GM19397 (cell line): ENCODE measurements at regions not wholly inside any gene's neighbourhood (a gene's known extent, or its start where the extent isn't known, plus 50 kb on each side); places are given as distances from the start of the nearest gene placed in this dataset.
A peak's percentile ranks its signal among the peaks of the same experiment; 100 is the strongest.

ENCODE experiments used
- ATAC-seq: cut with Tn5 transposase; IDR thresholded peaks from one replicate; pipeline ENCODE4 v1.9.1; 2021; ENCODE audit warnings: mild to moderate bottlenecking, moderate library complexity; ENCODE audit not compliant: unreplicated experiment

DNA sequence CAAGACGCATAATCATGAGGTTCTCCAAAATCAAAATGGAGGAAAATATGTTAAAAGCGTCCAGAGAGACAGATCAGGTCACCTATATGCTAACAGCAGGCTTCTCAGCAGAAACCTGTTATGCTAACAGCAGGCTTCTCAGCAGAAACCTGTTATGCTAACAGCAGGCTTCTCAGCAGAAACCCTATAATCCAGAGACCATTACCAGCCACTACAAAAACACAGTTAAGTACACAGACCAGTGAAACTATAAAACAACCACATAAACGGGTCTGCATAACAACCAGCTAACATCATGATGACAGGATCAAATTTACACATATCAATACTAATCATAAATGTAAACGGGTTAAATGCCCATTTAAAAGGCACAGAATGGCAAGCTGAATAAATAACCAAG is 1548.4 kb upstream of the TMEFF2 start:
- no peak for ATAC-seq

DNA sequence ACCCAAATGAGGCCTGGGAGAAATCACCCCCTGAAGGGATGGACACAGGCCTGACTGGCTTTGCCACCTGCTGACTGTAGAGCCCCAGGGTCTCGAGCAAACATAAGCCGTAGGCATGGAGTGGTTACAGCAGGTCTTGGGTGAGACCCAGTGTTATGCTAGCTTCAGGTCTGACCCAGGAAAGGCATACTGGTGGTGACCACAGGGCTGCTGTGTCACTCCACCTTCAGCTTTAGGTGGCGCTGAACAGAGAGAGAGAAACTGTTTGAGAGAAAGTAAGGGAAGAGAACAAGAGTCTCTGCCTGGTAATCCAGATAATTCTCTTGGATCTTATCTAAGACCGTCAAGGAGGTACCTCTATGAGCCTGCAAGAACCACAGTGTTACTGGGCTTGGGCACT is 1544.2 kb upstream of the TMEFF2 start:
- no peak for ATAC-seq

DNA sequence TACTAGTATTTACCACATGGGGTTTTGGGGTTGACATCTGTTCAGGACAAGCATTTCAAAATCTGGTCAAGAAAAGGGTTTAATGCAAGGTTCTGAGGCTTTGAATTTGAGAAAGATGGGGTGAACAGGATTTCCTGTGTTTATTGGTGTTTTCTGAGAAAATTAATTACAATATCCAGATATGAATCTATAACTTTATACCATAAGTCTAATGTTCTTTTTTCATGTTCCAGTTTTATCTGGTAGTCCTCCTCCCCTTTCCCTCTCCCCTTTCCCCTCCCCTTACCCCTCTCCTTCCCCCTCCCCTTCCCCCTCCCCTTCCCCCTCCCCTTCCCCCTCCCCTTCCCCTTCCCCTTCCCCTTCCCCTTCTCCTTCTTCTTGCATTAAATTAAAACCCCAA is 1518.2 kb upstream of the TMEFF2 start:
- no peak for ATAC-seq

DNA sequence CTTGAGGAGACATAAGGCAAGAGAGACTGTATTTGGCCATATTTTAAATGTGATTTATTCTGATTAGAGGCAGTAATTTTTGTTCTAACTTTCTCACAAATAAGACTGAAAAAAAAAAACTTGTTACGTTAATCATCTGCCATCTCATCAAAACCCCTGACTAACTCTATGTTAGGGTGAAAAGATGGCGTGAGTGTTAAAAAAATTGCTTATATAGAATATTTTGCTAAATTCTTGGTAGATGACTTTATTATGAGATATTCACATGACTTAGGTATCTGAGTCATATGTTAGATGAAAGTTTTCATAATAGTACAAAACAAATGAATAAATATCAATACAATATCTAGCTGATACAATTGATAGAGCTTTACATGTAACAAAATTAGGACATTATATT is 1508.7 kb upstream of the TMEFF2 start:
- ATAC-seq = no peak

DNA sequence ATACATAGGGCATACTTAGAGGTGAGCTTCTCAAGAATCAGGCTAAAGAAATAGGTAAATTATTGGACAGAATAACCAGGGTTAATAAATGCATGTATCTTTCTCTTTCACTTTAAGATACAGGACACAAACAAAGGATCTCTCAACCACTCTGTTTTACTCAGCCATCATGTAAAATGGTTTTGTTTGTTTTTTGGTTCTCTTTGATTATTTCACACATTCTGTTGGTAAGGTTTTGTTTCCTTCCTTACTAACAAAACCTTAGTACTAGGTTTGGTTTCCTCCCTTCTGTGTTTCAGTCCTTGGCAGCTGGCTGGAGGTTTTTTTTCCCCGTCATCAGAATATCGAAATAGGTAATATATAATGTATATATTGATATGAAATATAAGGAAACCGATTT is 1506.8 kb upstream of the TMEFF2 start:
- no peak for ATAC-seq

DNA sequence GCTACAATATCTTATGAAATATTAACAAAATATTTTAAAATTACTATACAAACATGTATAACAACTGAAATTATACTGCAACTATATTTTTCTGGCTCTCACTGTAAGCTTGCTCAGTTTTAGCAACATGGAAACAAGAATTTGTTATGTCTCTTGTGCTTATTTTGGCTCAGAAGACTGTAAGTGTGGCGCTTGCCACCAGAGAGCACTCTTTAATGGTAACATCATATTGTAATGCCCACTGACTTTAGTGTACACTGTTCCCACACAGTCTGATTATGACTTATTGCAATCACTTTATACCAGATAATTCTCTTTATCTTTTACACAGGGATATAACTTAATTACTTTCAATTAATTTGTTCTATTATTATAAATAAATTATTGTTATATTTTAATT is 1500.6 kb upstream of the TMEFF2 start:
- ATAC-seq = no peak

DNA sequence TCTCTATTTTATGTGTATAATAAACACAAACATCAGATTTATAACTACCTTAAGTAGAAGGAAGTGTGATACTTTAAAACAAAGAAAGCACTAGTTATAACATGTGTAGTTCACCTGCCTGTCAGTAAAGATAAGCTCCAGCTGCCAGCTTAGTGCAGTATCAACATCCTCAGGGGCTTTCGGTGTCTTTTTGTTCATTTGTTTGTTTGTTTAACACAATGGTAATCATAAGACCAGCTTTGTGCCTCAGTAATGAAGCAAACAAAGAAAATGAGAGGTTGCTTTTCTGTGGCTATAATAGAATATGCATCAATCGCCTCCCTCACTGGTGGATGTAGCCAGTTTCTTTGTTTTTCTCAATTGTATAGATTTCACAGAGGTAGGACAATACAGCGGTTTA is 1499.0 kb upstream of the TMEFF2 start:
- no peak for ATAC-seq

DNA sequence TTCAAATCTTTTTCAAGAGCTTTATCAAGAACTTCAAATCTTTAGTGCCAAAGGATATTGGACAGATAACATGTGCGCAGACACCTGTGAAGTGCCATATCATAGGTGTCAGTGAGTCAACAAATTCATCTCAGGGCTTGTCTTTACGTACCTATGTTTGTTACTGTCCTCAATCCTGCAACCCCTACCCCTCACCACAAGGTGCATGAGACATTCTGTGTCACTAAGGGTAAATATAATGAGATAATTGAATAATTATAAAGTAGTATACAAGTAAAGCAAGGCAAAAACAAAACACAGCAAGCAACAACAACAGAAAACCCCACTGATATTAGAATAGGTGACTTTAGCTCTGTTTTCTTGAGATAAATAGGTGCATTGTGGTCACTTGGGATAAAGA is 1495.8 kb upstream of the TMEFF2 start:
- no peak for ATAC-seq

DNA sequence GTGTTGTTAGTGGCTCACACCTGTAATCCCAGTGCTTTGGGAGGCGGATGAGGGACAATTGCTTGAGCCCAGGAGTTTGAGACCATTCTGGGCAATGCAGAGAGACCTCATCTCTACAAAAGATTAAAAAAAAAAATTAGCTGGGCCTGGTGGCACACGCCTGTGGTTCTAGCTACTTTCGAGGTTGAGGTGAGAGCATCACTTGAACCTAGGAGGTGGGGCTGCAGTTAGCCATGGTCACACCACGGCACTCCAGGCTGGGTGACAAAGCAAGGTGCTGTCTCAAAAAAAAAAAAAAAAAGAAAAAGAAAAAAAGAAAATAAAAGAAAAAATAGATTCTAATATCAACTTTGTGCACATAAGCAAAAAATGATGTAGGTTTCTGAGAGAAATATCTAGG is 1492.5 kb upstream of the TMEFF2 start:
- no peak for ATAC-seq

DNA sequence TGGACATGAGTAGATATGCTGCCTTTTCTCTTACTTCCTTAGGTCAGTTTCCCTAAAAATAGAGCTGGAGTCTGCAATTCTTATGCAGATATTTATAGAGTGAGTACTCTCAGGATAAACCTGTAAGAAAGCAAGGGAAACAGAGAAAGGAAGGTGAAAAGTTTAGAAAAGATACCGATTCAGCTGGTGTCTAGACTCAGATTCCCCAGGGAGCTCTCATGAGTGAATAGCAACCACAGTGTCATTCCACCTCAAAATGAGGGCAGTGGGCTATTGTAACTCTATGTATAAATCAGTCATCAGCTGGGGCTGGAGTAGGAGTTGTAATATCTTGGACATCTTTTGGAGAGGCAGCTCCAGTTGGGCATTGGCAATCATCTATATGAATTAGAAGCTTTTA is 1485.1 kb upstream of the TMEFF2 start:
- ATAC-seq = no peak

DNA sequence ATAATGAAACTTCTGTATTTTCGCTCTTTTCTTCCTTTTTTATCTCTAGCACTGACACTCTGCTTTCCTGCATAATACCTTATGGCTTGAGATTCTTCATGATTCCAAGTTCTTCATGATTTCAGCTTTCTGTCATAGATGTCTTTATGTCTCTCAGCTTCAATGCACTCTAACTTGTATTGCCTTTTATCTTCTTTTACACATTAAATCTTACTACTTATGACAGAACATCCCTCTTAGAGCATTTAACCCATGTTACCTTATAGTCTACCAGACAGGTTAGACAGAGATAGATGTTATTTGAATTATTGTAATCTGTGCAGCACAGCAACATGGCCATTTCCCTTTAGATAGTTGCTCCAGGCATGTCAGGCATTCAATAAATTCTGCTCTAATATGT is 1475.7 kb upstream of the TMEFF2 start:
- ATAC-seq = no peak

DNA sequence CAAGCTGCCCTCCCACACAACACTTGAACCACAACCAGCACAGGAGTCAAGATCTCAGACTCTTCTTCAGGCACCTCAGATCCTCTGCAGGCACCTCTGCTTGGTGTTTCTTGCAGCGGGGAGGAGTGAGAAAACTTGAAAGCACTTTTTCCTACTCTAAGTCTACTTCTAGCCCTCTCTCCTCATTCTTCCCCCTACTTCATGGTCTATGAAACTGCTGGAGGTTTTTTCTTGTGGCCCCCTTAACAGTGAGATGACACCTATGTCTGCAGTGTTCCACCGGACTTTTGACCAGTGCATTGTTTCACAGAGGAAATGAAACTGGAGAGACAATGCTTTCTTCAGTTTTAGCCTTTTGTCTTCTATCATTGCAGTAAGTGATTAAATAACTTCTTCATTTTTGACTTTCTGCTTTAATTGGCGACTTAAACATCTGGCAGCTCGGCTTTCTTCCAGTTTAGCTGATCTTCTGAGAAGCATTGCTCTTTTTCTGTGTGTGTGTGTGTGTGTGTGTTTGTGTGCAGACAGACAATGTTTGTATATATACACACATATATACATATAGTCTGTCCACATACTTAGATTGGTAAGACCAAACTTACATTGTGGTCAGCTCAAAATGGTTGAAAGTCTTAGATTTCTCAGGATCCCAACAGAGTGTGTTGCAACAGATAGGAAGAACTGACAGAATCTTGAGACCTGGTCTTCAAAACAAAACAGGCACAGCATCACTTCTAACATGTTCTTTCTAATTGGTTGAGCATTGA is 1474.0 kb upstream of the TMEFF2 start:
- ATAC-seq = peak; percentile 74

DNA sequence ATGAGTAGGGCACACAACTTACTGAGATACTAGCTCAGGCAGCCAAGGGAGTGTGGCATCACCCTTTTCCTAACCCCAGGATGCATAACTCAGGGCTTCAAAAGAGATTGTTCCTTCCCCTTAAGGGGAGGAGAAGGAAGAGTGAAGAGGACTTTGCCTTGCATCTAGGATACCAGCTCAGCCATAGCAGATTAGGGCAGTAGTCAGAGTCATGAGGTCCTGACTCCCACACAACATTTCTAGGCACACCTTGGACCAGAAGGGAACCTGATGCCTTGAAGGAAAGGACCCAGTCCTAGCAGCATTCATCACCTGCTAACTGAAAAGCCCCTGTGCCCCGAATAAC is 1433.2 kb upstream of the TMEFF2 start:
- no peak for ATAC-seq

DNA sequence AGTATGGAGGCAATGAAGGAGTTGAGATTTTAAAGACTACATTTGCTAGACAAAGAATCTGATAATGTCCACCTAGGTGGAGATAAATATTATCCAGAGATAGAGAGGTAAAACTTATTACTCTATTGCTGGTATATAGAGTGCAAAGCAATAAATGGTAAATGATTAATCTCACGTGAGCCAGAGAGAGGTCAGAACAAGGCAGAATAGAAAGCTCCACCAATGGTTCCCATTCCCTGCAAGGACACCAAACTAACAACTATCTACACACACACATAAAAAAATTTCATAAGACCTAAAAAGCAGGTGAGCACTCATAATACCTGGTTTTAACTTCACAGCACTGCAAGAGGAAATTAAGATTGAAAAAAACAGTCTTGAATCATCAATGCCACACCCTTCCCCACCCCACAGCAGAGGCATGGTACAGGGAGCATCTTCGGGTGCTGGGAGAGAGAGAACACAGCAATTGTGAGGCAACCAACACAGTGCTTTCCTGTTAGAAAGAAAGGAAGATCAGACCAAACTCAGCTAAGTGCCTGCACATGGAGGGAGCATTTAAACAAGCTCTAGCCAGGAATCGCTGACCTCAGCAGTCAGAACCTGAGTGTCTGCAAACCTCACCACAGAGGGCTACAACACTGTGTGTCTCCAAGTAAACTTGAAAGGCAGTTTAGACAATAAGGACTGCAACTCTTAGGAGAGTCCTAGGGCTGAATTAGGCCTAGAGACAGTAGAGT is 1432.6 kb upstream of the TMEFF2 start:
- no peak for ATAC-seq

DNA sequence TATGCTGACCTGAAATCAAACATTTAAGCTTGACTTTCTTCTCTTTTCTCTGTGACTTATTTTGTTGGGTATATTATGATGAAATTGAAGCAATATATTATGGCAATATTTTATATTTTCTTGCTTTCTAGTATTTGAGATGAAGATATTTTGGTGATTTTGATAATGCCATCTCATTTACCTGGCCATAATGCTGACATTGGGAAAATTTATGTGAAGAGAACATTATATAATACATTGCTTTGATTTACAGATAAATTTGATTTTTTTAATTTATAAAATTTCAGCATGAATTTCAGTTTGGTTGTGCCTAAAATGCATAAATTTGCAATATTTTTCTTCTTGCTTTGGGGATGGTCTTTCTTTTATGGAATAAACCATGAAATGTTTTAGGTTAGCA is 1413.7 kb upstream of the TMEFF2 start:
- ATAC-seq = no peak

DNA sequence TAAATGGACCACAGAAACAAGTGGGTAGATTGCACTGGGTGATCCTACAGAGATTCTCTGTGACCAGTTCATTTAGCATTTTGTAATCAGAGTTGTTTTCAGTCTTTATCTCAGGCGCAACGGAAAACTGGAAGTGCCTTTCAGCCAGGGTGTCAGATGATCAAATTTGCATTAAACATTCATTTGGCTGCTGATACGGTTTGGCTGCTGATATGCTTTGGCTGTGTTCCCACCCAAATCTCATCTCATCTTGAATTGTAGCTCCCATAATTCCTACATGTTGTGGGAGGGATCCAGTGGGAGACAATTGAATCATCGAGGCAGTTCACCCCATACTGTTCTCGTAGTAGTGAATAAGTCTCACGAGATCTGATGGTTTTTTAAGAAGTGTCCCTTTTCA is 1396.1 kb upstream of the TMEFF2 start:
- ATAC-seq = no peak

DNA sequence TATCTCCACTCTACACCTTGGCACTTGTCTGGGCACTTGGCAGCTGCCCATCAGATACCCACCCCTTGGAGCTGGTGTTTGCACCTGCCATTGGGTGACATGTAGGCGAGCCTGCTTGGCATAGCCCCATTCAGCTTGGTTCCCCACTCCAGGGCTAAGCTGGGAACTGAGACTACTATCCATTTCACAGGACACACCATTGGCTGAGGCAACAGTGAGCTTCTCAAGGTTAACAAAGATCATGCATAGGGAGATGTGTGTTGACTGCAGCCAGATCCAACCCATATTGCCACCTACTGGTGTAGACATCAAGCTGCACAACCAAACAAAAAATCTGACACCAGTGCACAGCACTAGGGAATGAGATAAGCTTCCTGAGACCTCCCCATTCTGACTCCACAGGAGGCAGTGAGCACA is 1389.8 kb upstream of the TMEFF2 start:
- ATAC-seq = peak; percentile 88

DNA sequence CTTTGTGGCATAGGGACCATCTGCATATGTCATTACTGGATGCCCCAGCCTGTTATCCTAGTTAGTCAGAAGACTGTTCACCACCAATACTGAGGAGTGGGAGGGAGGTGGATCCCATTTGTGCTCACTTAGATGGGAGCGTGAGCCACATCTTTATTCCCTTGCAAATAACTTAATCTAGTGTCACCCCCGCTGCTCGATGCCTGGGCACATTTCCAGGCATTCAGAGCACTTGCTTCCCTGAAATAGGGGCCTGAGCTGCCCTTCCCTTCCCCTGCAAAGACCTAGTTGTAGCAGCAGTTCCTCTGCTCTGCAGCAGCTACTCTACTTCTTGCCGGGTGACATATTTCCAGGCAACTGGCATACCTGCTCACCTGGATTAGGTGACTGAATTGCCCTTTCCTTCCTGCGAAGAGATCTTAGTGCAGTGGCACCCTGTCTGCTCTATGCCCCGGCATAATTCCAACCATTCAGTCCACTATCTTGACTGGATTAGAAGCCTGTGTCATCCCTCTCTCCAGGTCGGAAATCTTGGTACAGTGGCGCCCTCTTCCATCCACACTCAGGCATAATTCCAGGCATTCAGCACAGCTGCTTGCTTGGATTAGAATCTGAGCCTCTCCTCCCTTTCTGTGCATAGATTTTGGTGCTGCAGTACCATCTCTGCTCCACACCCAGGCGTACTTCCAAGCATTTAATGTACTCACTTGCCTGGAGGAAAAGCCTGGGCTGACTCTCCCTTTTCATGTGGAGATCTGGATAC is 1389.1 kb upstream of the TMEFF2 start:
- peak; percentile 8 for ATAC-seq

DNA sequence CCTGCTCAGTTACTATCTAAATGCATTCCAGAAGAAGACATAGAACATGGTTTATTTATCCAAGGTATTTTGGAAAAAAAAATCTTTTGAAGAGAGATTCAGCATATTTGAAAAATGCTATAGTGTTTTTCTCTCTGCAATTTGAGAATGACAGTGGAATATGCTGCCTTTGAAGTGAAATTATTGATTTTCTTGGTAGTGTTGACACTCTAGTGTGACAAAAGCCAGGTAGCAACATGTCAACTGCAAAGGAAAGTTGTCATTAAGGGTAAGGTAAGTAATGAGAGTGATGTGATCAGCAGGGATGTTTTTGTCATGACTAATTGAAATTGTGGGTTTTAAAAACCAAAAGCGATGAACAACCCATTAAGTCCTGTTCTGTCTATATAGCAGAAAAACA is 1387.1 kb upstream of the TMEFF2 start:
- no peak for ATAC-seq

DNA sequence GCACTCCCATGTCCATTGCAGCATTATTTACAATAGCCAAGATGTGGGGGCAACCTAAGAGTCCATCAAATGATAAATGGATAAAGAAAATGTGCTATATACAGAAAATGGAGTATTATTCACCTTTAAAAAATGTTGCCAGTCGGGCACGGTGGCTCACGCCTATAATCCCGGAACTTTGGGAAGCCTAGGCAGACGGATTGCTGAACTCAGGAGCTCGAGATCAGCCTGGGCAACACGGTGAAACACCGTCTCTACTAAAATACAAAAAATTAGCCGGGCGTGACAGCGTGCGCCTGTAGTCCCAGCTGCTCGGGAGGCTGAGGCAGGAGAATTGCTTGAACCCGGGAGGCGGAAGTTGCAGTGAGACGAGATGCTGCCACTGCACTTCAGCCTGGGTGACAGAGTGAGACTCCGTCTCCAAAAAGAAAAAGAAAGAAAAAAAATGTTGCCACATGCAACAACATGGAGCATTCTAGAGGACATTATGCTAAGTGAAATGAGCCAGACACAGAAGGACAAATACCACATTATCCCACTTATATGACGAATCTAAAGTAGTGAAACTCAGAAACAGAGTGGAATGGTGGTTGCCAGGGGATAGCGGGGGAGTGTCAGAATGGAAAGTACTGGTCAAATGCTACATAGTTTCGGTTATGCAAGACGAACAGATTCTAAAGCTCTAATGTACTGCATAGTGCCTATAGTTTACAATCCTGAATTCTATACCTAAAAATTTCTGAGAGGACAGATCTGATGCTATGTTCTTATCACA is 1385.6 kb upstream of the TMEFF2 start:
- no peak for ATAC-seq

DNA sequence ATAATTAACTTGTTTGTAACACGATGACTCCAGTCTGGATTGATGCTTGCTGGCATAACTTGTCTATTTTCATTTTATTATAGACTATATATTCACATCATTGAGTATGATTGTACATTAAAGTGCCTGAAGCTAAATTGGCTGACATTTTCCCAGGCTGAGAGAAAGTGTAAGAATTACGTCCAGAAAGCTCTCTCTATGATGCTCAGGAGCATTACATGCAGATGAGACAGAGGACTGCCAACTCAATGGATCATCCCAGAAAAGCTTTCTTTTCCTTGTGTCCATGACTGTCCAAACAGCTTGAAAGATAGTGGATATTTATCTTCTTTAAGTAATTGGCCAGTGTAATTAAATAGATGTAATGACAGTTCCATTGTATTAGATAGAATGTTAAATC is 1372.2 kb upstream of the TMEFF2 start:
- no peak for ATAC-seq
